ENCODE measurements at regions not wholly inside any gene's neighbourhood (a gene's known extent, or its start where the extent isn't known, plus 50 kb on each side); places are given as distances from the start of the nearest gene placed in this dataset.

DNA sequence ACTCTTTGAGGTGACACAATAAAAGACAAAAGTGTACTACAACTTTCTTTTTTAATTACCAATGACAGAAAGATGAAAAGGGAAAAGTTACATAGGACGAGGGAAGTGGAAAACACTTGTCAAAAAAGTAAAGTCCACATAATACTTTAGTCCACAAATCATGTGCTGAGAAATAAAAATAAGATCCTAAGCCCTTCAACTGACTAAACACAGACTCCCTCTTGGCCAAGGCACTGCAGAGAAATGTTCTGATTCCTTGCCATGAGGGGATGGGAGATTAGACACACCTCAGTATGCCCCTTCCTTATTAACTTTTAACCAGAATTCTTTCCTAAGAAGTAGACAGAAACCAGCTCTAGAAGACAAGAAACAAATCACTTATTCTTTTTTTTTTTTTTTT is 59.5 kb upstream of the TGFBR2 start:
- TF ChIP-seq, protein P1, sequence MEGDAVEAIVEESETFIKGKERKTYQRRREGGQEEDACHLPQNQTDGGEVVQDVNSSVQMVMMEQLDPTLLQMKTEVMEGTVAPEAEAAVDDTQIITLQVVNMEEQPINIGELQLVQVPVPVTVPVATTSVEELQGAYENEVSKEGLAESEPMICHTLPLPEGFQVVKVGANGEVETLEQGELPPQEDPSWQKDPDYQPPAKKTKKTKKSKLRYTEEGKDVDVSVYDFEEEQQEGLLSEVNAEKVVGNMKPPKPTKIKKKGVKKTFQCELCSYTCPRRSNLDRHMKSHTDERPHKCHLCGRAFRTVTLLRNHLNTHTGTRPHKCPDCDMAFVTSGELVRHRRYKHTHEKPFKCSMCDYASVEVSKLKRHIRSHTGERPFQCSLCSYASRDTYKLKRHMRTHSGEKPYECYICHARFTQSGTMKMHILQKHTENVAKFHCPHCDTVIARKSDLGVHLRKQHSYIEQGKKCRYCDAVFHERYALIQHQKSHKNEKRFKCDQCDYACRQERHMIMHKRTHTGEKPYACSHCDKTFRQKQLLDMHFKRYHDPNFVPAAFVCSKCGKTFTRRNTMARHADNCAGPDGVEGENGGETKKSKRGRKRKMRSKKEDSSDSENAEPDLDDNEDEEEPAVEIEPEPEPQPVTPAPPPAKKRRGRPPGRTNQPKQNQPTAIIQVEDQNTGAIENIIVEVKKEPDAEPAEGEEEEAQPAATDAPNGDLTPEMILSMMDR (IDR thresholded peaks at IDR 0.05), result no peak
- TF ChIP-seq POLR2AphosphoS5 (IDR thresholded peaks at IDR 0.05), result no peak
